H9 (cell line): ENCODE measurements at regions not wholly inside any gene's neighbourhood (a gene's known extent, or its start where the extent isn't known, plus 50 kb on each side); places are given as distances from the start of the nearest gene placed in this dataset.
"Not testable (repeated sequence)": the region's sequence is repeated elsewhere in the genome, so short reads cannot be mapped to it uniquely, and the experiment has no call there.

Source experiments
- DNase-seq: peaks from one replicate; pipeline ENCODE4 v3.0.0-alpha.2; 2017
- H2AFZ ChIP-seq: one replicate; pipeline ENCODE4 v1.6.1; 2013; ENCODE audit warnings: mild to moderate bottlenecking, low read length, control low read depth, moderate library complexity
- H2AK5ac ChIP-seq: 2 replicates; pipeline ENCODE4 v1.6.1; 2013; ENCODE audit warnings: low read length, control low read depth, mixed read lengths; ENCODE audit not compliant: insufficient read length
- H2BK120ac ChIP-seq: one replicate; pipeline ENCODE4 v1.6.1; 2013; ENCODE audit warnings: low read depth, mild to moderate bottlenecking, low read length, control low read depth, inconsistent platforms; ENCODE audit not compliant: poor library complexity, severe bottlenecking
- H2BK12ac ChIP-seq: 2 replicates; pipeline ENCODE4 v1.6.1; 2013; ENCODE audit warnings: low read length, control low read depth, mixed read lengths, low read depth; ENCODE audit not compliant: insufficient read length
- H2BK15ac ChIP-seq: 2 replicates; pipeline ENCODE4 v1.6.1; 2013; ENCODE audit warnings: low read depth, low read length, control low read depth
- H2BK20ac ChIP-seq: one replicate; pipeline ENCODE4 v1.6.1; 2013; ENCODE audit warnings: low read depth, mild to moderate bottlenecking, low read length, control low read depth, inconsistent platforms; ENCODE audit not compliant: poor library complexity, severe bottlenecking
- H2BK5ac ChIP-seq: 2 replicates; pipeline ENCODE4 v1.6.1; 2013; ENCODE audit warnings: low read length, control low read depth, mixed read lengths; ENCODE audit not compliant: insufficient read length
- H3K14ac ChIP-seq: 2 replicates; pipeline ENCODE4 v1.6.1; 2013; ENCODE audit warnings: low read length, control low read depth; ENCODE audit not compliant: insufficient read depth
- H3K18ac ChIP-seq: 2 replicates; pipeline ENCODE4 v1.6.1; 2013; ENCODE audit warnings: low read depth, mild to moderate bottlenecking, mixed read lengths, low read length, control low read depth; ENCODE audit not compliant: insufficient read length
- H3K23ac ChIP-seq: 2 replicates; pipeline ENCODE4 v1.6.1; 2013; ENCODE audit warnings: low read length, control low read depth, mixed read lengths, low read depth; ENCODE audit not compliant: insufficient read length
- H3K23me2 ChIP-seq: 2 replicates; pipeline ENCODE4 v1.6.1; 2013; ENCODE audit warnings: low read depth, mild to moderate bottlenecking, mixed read lengths, low read length, control low read depth; ENCODE audit not compliant: insufficient read length, poor library complexity, severe bottlenecking
- H3K27ac ChIP-seq: 2 replicates; pipeline ENCODE4 v1.5.1; 2013; ENCODE audit warnings: low read length, control low read depth, mixed read lengths, low read depth; ENCODE audit not compliant: insufficient read length
- H3K27me3 ChIP-seq: 2 replicates; pipeline ENCODE4 v1.6.1; 2013; ENCODE audit warnings: low read length, control low read depth, inconsistent platforms; ENCODE audit not compliant: insufficient read depth
- H3K4ac ChIP-seq: 2 replicates; pipeline ENCODE4 v1.6.1; 2013; ENCODE audit warnings: low read depth, mild to moderate bottlenecking, control low read depth, inconsistent platforms, low read length, moderate library complexity
- H3K4me1 ChIP-seq: 2 replicates; pipeline ENCODE4 v1.6.1; 2013; ENCODE audit warnings: low read length, control low read depth, inconsistent platforms; ENCODE audit not compliant: insufficient read depth
- H3K4me2 ChIP-seq: 2 replicates; pipeline ENCODE4 v1.6.1; 2013; ENCODE audit warnings: low read length, control low read depth, mixed read lengths; ENCODE audit not compliant: insufficient read length, insufficient read depth
- H3K56ac ChIP-seq: 2 replicates; pipeline ENCODE4 v1.6.1; 2013; ENCODE audit warnings: low read depth, mild to moderate bottlenecking, mixed read lengths, low read length, control low read depth; ENCODE audit not compliant: insufficient read length
- H3K79me1 ChIP-seq: 2 replicates; pipeline ENCODE4 v1.6.1; 2013; ENCODE audit warnings: low read depth, mild to moderate bottlenecking, moderate library complexity, low read length, control low read depth, inconsistent platforms; ENCODE audit not compliant: insufficient read depth, poor library complexity, severe bottlenecking
- H3K79me2 ChIP-seq: 2 replicates; pipeline ENCODE4 v1.6.1; 2013; ENCODE audit warnings: low read length, control low read depth, inconsistent platforms; ENCODE audit not compliant: insufficient read depth
- H3K9ac ChIP-seq: 2 replicates; pipeline ENCODE4 v1.6.1; 2013; ENCODE audit warnings: low read length, control low read depth, mixed read lengths; ENCODE audit not compliant: insufficient read length; ENCODE audit errors: extremely low read depth
- H3K9me3 ChIP-seq: one replicate; pipeline ENCODE4 v1.6.1; 2013; ENCODE audit warnings: low read depth, low read length, inconsistent platforms; ENCODE audit not compliant: control insufficient read depth
- H3T11ph ChIP-seq: one replicate; pipeline ENCODE4 v1.6.1; 2013; ENCODE audit warnings: mild to moderate bottlenecking, low read length, control low read depth, inconsistent platforms
- H4K20me1 ChIP-seq: one replicate; pipeline ENCODE4 v1.6.1; 2013; ENCODE audit not compliant: control insufficient read depth, insufficient read length, insufficient read depth
- H4K5ac ChIP-seq: 2 replicates; pipeline ENCODE4 v1.6.1; 2013; ENCODE audit warnings: low read depth, mild to moderate bottlenecking, mixed read lengths, low read length, control low read depth; ENCODE audit not compliant: insufficient read length
- H4K8ac ChIP-seq: replicated peaks from 2 replicates; pipeline ENCODE4 v1.6.1; 2013; ENCODE audit warnings: low read length, control low read depth, mixed read lengths, low read depth; ENCODE audit not compliant: insufficient read length
- H4K91ac ChIP-seq: 2 replicates; pipeline ENCODE4 v1.6.1; 2013; ENCODE audit warnings: low read depth, mild to moderate bottlenecking, moderate library complexity, mixed read lengths, low read length, control low read depth; ENCODE audit not compliant: insufficient read length
- H3K27ac Mint-ChIP-seq, 3 experiments: 2 replicates in 2 of 3; 3 replicates in 1 of 3; pipeline ENCODE4 v1.8.0; 2020 to 2021; ENCODE audit warnings: mixed read lengths in 3 of 3, mild to moderate bottlenecking in 1 of 3, moderate library complexity in 1 of 3
- H3K27me3 Mint-ChIP-seq: 2 replicates; pipeline ENCODE4 v1.8.0; 2021; ENCODE audit warnings: low read depth, mild to moderate bottlenecking, moderate library complexity, mixed read lengths
- H3K36me3 Mint-ChIP-seq, 3 experiments: 2 replicates in 2 of 3; 3 replicates in 1 of 3; pipeline ENCODE4 v1.8.0; 2020 to 2021; ENCODE audit warnings: low read depth in 3 of 3, mixed read lengths in 3 of 3; ENCODE audit not compliant: insufficient read depth in 1 of 3
- H3K4me1 Mint-ChIP-seq, 2 experiments: 2 replicates each; pipeline ENCODE4 v1.8.0; 2020; ENCODE audit warnings: mixed read lengths in 2 of 2
- H3K4me3 Mint-ChIP-seq, 2 experiments: 2 replicates in 1 of 2; 3 replicates in 1 of 2; pipeline ENCODE4 v1.8.0; 2020 to 2021; ENCODE audit warnings: mild to moderate bottlenecking in 2 of 2, mixed read lengths in 2 of 2, moderate library complexity in 1 of 2
- H3K9me3 Mint-ChIP-seq, 2 experiments: 2 replicates in 1 of 2; 3 replicates in 1 of 2; pipeline ENCODE4 v1.8.0; 2020; ENCODE audit warnings: mild to moderate bottlenecking in 2 of 2, mixed read lengths in 2 of 2, moderate library complexity in 1 of 2
- CTCF ChIP-seq: fragments of 200-600 bp; sonication (generic); conservative IDR thresholded peaks from 3 replicates; pipeline ENCODE4 v1.8.0; 2021; ENCODE audit warnings: antibody characterized with exemption, mild to moderate bottlenecking
- WGBS: extraction: QIAGEN DNeasy Blood & Tissue Kit; methylation state at CpG from one replicate; pipeline ENCODE4 v1.1.7; 2013; ENCODE audit warnings: missing lambda C conversion rate, low lambda C conversion rate, mixed read lengths; ENCODE audit not compliant: insufficient read length; ENCODE audit errors: extremely low coverage; 5-methylcytosine and 5-hydroxymethylcytosine counted together

GRCh38 chr12:103024650-103025049 is 67.2 kb downstream of the ASCL1 start:
- Mint-ChIP-seq H3K36me3 (no peaks in the 10 kb centered on the region), H3K27ac (no peak overlapping the region), H3K27me3 (no peaks in the 10 kb centered on the region), H3K9me3 (no peaks in the 10 kb centered on the region), H3K4me1 (peaks cover 16 to 17% of the 10 kb centered on the region in 2 experiments), H3K4me3 (no peak overlapping the region)
- Histone ChIP-seq H2BK12ac (no peak overlapping the region), H2BK15ac (no peak overlapping the region), H3K27me3 (no peaks in the 10 kb centered on the region), H2AK5ac (no peak overlapping the region), H4K91ac (no peak overlapping the region), H3K9ac (no peak overlapping the region), H4K8ac (no peak overlapping the region), H3K23ac (no peak overlapping the region), H4K20me1 (no peaks in the 10 kb centered on the region), H3K27ac (no peak overlapping the region), H3K9me3 (no peaks in the 10 kb centered on the region), H3K4ac (no peak overlapping the region), H3K4me1 (no peaks in the 10 kb centered on the region), H3K14ac (no peak overlapping the region), H3K18ac (no peak overlapping the region), H3K79me1 (no peaks in the 10 kb centered on the region), H2BK20ac (no peak overlapping the region), H3K56ac (no peak overlapping the region), H3K4me2 (no peak overlapping the region), H3K23me2 (no peaks in the 10 kb centered on the region), H4K5ac (no peak overlapping the region), H2BK120ac (no peak overlapping the region), H2BK5ac (no peak overlapping the region), H3T11ph (no peak overlapping the region), H3K79me2 (no peaks in the 10 kb centered on the region), H2AFZ (no peak overlapping the region)
- TF ChIP-seq CTCF = no peak
- no peak for DNase-seq
- WGBS = no CpG with 5 or more reads among the region's 1 CpG

GRCh38 chr12:103026643-103027042 is 69.2 kb downstream of the ASCL1 start:
- H2BK15ac ChIP-seq = not testable (repeated sequence)

More at GRCh38 chr12:103026643-103027042, 69.2 kb downstream of the ASCL1 start:
- H3K4me3 Mint-ChIP-seq, H3K27ac Mint-ChIP-seq, DNase-seq, H3K36me3 Mint-ChIP-seq, H3K4me2 ChIP-seq, H3K56ac ChIP-seq, H3K79me1 ChIP-seq, H3K18ac ChIP-seq, H3K27ac ChIP-seq, H3T11ph ChIP-seq, H2BK5ac ChIP-seq, H2AK5ac ChIP-seq, H3K27me3 Mint-ChIP-seq, H3K4me1 ChIP-seq, H3K79me2 ChIP-seq, H4K20me1 ChIP-seq, H3K9me3 ChIP-seq, H3K14ac ChIP-seq, H3K4ac ChIP-seq, H3K23ac ChIP-seq, H2BK12ac ChIP-seq, H2BK120ac ChIP-seq, H3K23me2 ChIP-seq, H4K91ac ChIP-seq, H2BK20ac ChIP-seq, H2AFZ ChIP-seq, H3K9me3 Mint-ChIP-seq, H3K9ac ChIP-seq, H4K5ac ChIP-seq, H3K27me3 ChIP-seq, H4K8ac ChIP-seq: not testable (repeated sequence)
- WGBS = no CpG with 5 or more reads among the region's 3 CpGs
- peaks cover 16 to 17% of the 10 kb centered on the region in 2 experiments for H3K4me1 Mint-ChIP-seq
